D721Med (cell line): ENCODE measurements at regions not wholly inside any gene's neighbourhood (a gene's known extent, or its start where the extent isn't known, plus 50 kb on each side); places are given as distances from the start of the nearest gene placed in this dataset.

ENCODE experiments used
- DNase-seq: peaks from one replicate; pipeline ENCODE4 v3.0.0; 2011; ENCODE audit warnings: low spot score; ENCODE audit not compliant: insufficient read length
- FAIRE-seq: peaks from 2 replicates; lab custom pipeline; 2011; peaks lifted over from hg19 to GRCh38; lab: Jason Lieb, UNC
- TF ChIP-seq, protein P1 (sequence below): IDR thresholded peaks from 2 replicates; pipeline ENCODE4 v1.5.1; 2012; ENCODE audit warnings: mild to moderate bottlenecking, control low read depth; ENCODE audit not compliant: insufficient read depth; ENCODE audit errors: missing control alignments

DNA sequence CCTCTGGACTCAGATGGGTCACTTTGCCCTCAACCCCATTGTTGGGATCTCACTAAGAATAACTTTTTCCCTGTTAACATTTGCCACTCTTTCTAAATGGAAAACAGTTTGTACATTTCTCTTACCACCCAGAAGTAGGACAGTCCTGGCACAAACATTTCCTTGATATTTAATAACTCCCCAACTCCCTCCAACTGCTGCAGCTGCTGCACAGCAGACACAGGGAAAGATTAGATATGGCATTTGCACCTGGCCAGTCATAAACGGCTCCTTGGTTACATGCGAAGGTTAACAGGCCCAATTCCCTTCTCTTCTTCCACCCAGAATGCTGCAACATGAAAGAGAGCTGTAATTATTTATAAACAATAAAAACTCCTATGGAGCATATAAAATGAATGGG, 55.9 kb upstream of the SOX4 start:
- DNase-seq (no peak), FAIRE-seq (no peak)
- TF ChIP-seq, protein P1, sequence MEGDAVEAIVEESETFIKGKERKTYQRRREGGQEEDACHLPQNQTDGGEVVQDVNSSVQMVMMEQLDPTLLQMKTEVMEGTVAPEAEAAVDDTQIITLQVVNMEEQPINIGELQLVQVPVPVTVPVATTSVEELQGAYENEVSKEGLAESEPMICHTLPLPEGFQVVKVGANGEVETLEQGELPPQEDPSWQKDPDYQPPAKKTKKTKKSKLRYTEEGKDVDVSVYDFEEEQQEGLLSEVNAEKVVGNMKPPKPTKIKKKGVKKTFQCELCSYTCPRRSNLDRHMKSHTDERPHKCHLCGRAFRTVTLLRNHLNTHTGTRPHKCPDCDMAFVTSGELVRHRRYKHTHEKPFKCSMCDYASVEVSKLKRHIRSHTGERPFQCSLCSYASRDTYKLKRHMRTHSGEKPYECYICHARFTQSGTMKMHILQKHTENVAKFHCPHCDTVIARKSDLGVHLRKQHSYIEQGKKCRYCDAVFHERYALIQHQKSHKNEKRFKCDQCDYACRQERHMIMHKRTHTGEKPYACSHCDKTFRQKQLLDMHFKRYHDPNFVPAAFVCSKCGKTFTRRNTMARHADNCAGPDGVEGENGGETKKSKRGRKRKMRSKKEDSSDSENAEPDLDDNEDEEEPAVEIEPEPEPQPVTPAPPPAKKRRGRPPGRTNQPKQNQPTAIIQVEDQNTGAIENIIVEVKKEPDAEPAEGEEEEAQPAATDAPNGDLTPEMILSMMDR = no peak

DNA sequence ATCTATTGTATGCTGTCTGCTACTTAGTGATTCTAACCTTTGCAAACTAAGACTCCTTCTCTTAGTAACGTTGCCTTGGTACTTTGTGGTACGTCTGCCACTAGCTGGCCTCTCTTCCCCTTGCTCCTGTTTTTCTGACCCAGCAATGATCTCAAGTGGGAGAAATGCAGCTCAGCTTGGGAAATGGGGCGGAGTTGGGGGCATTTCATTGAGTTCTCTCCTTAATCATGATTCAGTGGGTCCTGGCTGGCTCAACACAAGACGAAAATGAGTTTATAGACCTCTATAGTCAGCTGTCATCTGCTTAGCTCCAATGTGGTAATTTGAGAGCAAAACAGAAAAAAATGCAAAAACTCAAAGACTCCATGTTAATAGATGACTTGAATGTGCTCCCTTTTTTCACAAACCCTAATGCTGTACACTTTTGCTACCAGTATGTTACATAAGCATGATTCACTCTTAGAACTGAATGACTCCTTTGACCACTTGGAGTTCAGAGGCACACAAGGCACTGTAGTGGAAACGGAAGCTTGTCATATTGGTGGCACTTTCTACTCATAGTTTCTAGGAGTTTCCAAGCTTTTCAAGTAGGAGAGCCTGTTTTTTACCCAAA, 55.3 kb upstream of the SOX4 start:
- DNase-seq (no peak), FAIRE-seq (no peak)
- TF ChIP-seq, protein P1 = no peak

DNA sequence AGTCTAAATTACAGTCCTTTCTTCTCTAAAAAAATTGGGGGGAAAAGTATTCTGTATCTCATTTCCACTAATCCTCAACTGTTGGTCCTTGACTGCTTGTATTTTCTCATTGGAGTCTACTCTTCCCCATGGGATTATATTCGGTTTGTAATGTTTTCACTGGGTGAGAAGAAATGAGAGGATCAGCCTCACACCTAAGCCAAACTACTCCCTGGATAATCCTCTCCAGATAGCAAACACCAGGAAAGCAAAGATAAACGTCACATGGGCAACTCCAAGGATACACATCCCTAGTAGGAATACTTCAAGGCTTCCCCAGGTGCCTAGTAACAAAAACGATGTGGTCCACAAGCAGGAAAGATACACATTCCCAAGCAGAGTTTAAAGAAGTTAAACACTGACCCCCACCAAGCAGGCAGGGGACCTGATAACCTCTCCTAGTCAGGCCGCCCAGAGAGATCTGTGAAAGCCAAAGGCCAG, 53.9 kb upstream of the SOX4 start:
- peak; percentile 60 for DNase-seq
- peak; percentile 96 for FAIRE-seq
- TF ChIP-seq, protein P1 = no peak
